Large intestine (tissue), 3 donors: ENCODE measurements at regions not wholly inside any gene's neighbourhood (a gene's known extent, or its start where the extent isn't known, plus 50 kb on each side); places are given as distances from the start of the nearest gene placed in this dataset.
A peak's percentile ranks its signal among the peaks of the same experiment; 100 is the strongest.

ENCODE experiments used
- DNase-seq, 2 donors: peaks; one replicate each; pipeline versions ENCODE4 v3.0.0 to v3.0.0-alpha.2; 2013
- H3K27ac ChIP-seq: one replicate; pipeline ENCODE4 v1.5.1; 2013; ENCODE audit warnings: low read length
- H3K27me3 ChIP-seq: 2 replicates; pipeline ENCODE4 v1.6.1; 2013; ENCODE audit warnings: low read length; ENCODE audit not compliant: control insufficient read depth, insufficient read depth
- H3K36me3 ChIP-seq: 2 replicates; pipeline ENCODE4 v1.6.1; 2013; ENCODE audit warnings: low read length; ENCODE audit not compliant: control insufficient read depth, insufficient read depth
- H3K4me1 ChIP-seq: one replicate; pipeline ENCODE4 v1.6.1; 2013; ENCODE audit warnings: low read length; ENCODE audit not compliant: control insufficient read depth, insufficient read depth
- H3K4me3 ChIP-seq: one replicate; pipeline ENCODE4 v1.5.1; 2013; ENCODE audit warnings: low read length
- H3K9me3 ChIP-seq: one replicate; pipeline ENCODE4 v1.6.1; 2013; ENCODE audit warnings: mild to moderate bottlenecking, low read depth, low read length, moderate library complexity; ENCODE audit not compliant: control insufficient read depth
- WGBS: methylation state at CpG from one replicate; pipeline ENCODE4 v1.1.5; 2013; ENCODE audit warnings: low lambda C conversion rate; ENCODE audit not compliant: insufficient coverage; 5-methylcytosine and 5-hydroxymethylcytosine counted together

GRCh38 chr2:181828122-181828705 lies 63.3 kb upstream of the ITPRID2 start:
- DNase-seq: no peak
- H3K27me3 ChIP-seq: no peaks in the 10 kb centered on the region
- H3K27ac ChIP-seq: no peak overlapping the region
- no peaks in the 10 kb centered on the region for H3K4me1 ChIP-seq
- WGBS: no CpG with 5 or more reads among the region's 6 CpGs
- no peak overlapping the region for H3K4me3 ChIP-seq
- H3K36me3 ChIP-seq: no peaks in the 10 kb centered on the region
- no peaks in the 10 kb centered on the region for H3K9me3 ChIP-seq

DNA sequence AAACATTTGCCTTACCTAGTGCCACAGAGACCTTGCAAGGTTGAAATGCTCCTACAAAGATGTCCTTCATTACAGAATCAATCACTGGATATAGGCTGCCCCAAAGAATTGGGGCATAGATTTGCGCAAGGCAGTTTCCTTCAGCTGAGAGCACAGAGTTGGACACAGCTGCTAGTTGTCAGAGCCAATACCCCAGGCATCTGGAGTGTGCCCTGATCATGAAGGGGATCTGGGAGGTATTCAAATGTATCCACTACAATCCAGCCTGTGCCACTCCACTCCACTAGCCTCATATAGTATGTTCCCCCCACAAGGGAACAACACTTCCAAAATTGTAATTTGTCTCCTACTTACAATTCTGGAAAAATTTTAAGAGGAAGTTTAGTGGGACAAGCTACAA lies 62.3 kb upstream of the ITPRID2 start:
- Histone ChIP-seq H3K27me3 (no peaks in the 10 kb centered on the region), H3K4me3 (no peak overlapping the region), H3K9me3 (no peaks in the 10 kb centered on the region), H3K4me1 (no peaks in the 10 kb centered on the region), H3K27ac (no peak overlapping the region), H3K36me3 (no peaks in the 10 kb centered on the region)
- DNase-seq: no peak
- WGBS: no CpG with 5 or more reads among the region's 1 CpG

GRCh38 chr2:181832015-181832414 lies 59.5 kb upstream of the ITPRID2 start:
- Histone ChIP-seq H3K4me3 (no peak overlapping the region), H3K36me3 (no peaks in the 10 kb centered on the region), H3K27ac (no peak overlapping the region), H3K27me3 (no peaks in the 10 kb centered on the region), H3K9me3 (no peaks in the 10 kb centered on the region), H3K4me1 (peaks cover 6% of the 10 kb centered on the region)
- no CpG with 5 or more reads among the region's 4 CpGs for WGBS
- no peak for DNase-seq

DNA sequence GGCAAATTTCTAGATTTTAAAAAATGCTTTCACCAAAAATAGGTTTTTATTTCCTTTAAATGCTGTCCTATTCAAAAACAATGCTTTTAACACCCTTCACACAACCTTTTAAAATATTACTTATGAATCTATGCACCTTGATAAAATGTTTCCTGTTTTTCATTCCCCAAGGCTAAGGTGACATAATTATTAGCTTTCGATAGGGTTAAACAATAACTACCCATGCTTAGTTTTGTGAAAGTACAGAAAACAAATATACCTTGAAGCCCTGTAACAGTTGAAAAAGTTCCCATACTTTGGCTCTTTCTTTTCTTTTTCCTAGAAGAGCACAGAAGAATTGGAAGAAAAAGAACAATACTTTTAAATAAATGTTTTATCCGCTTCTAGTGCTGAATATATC lies 54.9 kb upstream of the ITPRID2 start:
- peak in 1 of 2 donors; percentile 12 for DNase-seq
- Histone ChIP-seq H3K4me1 (peaks cover 6% of the 10 kb centered on the region), H3K27ac (no peak overlapping the region), H3K4me3 (no peak overlapping the region), H3K27me3 (no peaks in the 10 kb centered on the region), H3K9me3 (no peaks in the 10 kb centered on the region), H3K36me3 (no peaks in the 10 kb centered on the region)
- WGBS: 0% methylated on average over 1 of the region's 2 CpGs

GRCh38 chr2:181837563-181837962 lies 54.0 kb upstream of the ITPRID2 start:
- Histone ChIP-seq H3K36me3 (no peaks in the 10 kb centered on the region), H3K27me3 (no peaks in the 10 kb centered on the region), H3K4me3 (no peak overlapping the region), H3K4me1 (peaks cover 6% of the 10 kb centered on the region), H3K27ac (no peak overlapping the region), H3K9me3 (no peaks in the 10 kb centered on the region)
- no CpG with 5 or more reads among the region's 2 CpGs for WGBS
- DNase-seq: no peak

GRCh38 chr2:181839811-181840210 lies 51.7 kb upstream of the ITPRID2 start:
- no peaks in the 10 kb centered on the region for H3K9me3 ChIP-seq
- no peaks in the 10 kb centered on the region for H3K36me3 ChIP-seq
- no peak overlapping the region for H3K27ac ChIP-seq
- WGBS: no CpG with 5 or more reads among the region's 1 CpG
- no peak for DNase-seq
- H3K4me1 ChIP-seq: peaks cover 6% of the 10 kb centered on the region
- no peak overlapping the region for H3K4me3 ChIP-seq
- H3K27me3 ChIP-seq: no peaks in the 10 kb centered on the region

- no CpG with 5 or more reads among the region's 2 CpGs for WGBS
- no peaks in the 10 kb centered on the region for H3K9me3 ChIP-seq
- H3K4me3 ChIP-seq: no peak overlapping the region
- peaks cover 4% of the 10 kb centered on the region for H3K4me1 ChIP-seq
- no peak overlapping the region for H3K27ac ChIP-seq
- no peaks in the 10 kb centered on the region for H3K36me3 ChIP-seq
- no peaks in the 10 kb centered on the region for H3K27me3 ChIP-seq
- no peak for DNase-seq
These were observed 50.5 kb upstream of the ITPRID2 start for GRCh38 chr2:181841079-181841478.
